Muscle layer of colon (tissue), 2 donors: ENCODE measurements at regions not wholly inside any gene's neighbourhood (a gene's known extent, or its start where the extent isn't known, plus 50 kb on each side); places are given as distances from the start of the nearest gene placed in this dataset.
"Not testable (repeated sequence)": the region's sequence is repeated elsewhere in the genome, so short reads cannot be mapped to it uniquely, and the experiment has no call there.

Source experiments
- H3K27ac ChIP-seq: one replicate; pipeline ENCODE4 v1.7.0; 2013; ENCODE audit warnings: low read depth, mild to moderate bottlenecking, low read length, moderate library complexity
- H3K27me3 ChIP-seq, 2 donors: one replicate each; pipeline ENCODE4 v1.7.0; 2013; ENCODE audit warnings: low read length in 2 of 2, mild to moderate bottlenecking in 2 of 2; ENCODE audit not compliant: insufficient read depth in 2 of 2, control insufficient read depth in 1 of 2
- H3K36me3 ChIP-seq: one replicate; pipeline ENCODE4 v1.7.0; 2013; ENCODE audit warnings: mild to moderate bottlenecking, low read length; ENCODE audit not compliant: insufficient read depth
- H3K4me1 ChIP-seq: one replicate; pipeline ENCODE4 v1.7.0; 2013; ENCODE audit warnings: mild to moderate bottlenecking, low read length; ENCODE audit not compliant: insufficient read depth
- H3K4me3 ChIP-seq, 2 donors: one replicate each; pipeline ENCODE4 v1.7.0; 2013; ENCODE audit warnings: low read length in 2 of 2, low read depth in 1 of 2, mild to moderate bottlenecking in 1 of 2, moderate library complexity in 1 of 2
- H3K9ac ChIP-seq: one replicate; pipeline ENCODE4 v1.7.0; 2013; ENCODE audit warnings: low read length
- H3K9me3 ChIP-seq: one replicate; pipeline ENCODE4 v1.7.0; 2013; ENCODE audit warnings: mild to moderate bottlenecking, low read length
- donor health status: abdominal sarcoma.
- donor health status: Adenocarcinoma of cecum.

DNA sequence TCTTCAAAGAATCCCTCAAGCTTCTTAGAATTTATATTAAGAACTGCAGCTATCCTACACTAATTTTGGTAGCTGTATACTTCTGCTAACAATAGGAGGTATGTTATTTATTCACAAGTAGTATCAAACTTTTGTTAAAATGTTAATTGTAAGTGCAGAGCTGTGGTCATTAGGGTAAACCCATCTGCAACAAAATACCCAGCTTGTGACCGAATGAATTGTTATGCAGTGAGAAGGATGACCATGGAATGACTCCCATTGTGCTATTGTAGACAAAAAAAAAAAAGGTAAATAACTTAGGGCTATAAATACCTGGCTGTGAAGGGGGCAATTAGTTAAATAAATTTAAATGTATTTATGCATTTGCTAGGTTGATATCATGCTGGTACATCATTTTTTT, 186.1 kb downstream of the ADCYAP1 start:
- no peaks in the 10 kb centered on the region for H3K27me3 ChIP-seq
- H3K4me1 ChIP-seq: no peaks in the 10 kb centered on the region
- H3K9me3 ChIP-seq: no peaks in the 10 kb centered on the region
- H3K27ac ChIP-seq: no peak overlapping the region
- no peaks in the 10 kb centered on the region for H3K36me3 ChIP-seq
- no peak overlapping the region for H3K4me3 ChIP-seq
- H3K9ac ChIP-seq: no peak overlapping the region

GRCh38 chr18:1092228-1092627, 187.6 kb downstream of the ADCYAP1 start:
- H3K4me1 ChIP-seq: no peaks in the 10 kb centered on the region
- no peak overlapping the region for H3K27ac ChIP-seq
- H3K4me3 ChIP-seq: no peak overlapping the region

DNA sequence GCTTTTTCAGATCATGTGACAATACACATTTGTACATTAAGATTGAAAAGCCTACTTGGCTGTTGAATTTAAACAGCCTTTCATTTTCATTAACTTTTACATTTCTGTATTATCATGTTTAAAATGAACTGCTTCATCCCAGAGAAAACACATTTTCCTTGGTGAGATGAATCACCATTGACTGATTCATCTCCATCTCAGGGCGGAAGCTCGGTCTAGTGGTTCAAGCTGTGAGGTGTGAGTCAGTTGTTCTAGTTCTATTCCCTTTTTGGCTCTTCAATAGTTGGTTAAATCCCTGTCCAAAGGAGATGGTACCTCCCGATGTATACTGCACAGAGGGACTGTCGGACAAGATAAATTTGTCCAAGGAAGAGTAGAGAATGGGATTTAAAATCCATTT, 189.7 kb downstream of the ADCYAP1 start:
- Histone ChIP-seq H3K36me3 (no peaks in the 10 kb centered on the region), H3K27me3 (no peaks in the 10 kb centered on the region), H3K27ac (no peak overlapping the region), H3K4me1 (no peaks in the 10 kb centered on the region), H3K9me3 (no peaks in the 10 kb centered on the region), H3K4me3 (no peak overlapping the region), H3K9ac (no peak overlapping the region)

More at GRCh38 chr18:1092228-1092627, 187.6 kb downstream of the ADCYAP1 start:
- Histone ChIP-seq H3K9me3 (no peaks in the 10 kb centered on the region), H3K27me3 (no peaks in the 10 kb centered on the region), H3K9ac (no peak overlapping the region), H3K36me3 (no peaks in the 10 kb centered on the region)

DNA sequence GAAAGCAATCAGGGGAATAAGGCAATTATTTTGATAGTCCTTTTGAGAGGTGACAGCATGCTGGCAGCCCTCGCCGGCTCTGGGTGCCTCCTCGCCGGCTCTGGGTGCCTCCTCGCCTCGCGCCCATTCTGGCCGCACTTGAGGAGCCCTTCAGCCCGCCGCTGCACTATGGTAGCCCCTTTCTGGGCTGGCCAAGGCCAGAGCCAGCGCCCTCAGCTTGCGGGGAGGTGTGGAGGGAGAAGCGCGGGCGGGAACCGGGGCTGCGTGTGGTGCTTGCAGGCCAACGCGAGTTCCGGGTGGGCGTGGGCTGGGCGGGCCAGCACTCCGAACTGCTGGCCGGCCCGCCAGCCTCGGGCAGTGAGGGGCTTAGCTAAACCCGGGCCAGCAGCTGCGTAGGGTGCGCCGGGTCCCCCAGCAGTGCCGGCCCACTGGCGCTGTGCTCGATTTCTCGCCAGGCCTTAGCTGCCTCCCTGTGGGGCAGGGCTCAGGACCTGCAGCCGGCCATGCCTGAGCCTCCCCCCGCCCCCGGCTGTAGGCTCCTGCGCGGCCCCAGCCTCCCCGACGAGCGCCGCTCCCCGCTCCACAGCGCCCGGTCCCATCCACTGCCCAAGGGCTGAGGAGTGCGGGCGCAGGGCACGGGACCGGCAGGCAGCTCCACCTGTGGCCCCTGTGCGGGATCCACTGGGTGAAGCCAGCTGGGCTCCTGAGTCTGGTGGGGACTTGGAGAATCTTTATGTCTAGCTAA, 193.5 kb downstream of the ADCYAP1 start:
- H3K4me3 ChIP-seq, H3K27ac ChIP-seq, H3K27me3 ChIP-seq, H3K4me1 ChIP-seq, H3K9me3 ChIP-seq, H3K36me3 ChIP-seq, H3K9ac ChIP-seq: not testable (repeated sequence)

- Histone ChIP-seq H3K36me3 (no peaks in the 10 kb centered on the region), H3K4me3 (no peak overlapping the region), H3K4me1 (no peaks in the 10 kb centered on the region), H3K9me3 (no peaks in the 10 kb centered on the region), H3K27ac (no peak overlapping the region), H3K9ac (no peak overlapping the region), H3K27me3 (no peaks in the 10 kb centered on the region)
Measured at GRCh38 chr18:1102848-1103247, 198.2 kb downstream of the ADCYAP1 start.

DNA sequence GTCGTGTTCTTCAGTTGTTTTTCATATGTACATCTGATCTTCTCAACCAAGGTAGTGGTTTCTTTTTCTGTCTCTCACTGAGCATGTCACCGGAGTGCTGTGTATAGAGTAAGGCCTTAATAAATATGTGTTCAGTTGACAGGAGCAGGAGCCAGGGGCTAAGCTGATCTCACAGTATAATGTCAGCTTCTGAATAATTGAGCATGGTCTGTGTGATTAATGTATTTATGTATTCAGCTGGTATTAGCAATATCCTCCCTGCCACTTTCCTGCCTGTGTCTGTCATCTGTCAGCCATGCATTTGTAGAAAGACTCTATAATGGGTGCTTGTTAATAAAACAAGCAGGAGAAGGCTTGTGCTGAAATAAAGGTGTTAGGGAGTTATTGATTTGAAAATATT, 198.9 kb downstream of the ADCYAP1 start:
- no peak overlapping the region for H3K4me3 ChIP-seq
- H3K27me3 ChIP-seq: no peaks in the 10 kb centered on the region
- H3K9ac ChIP-seq: no peak overlapping the region
- H3K36me3 ChIP-seq: no peaks in the 10 kb centered on the region
- H3K27ac ChIP-seq: no peak overlapping the region
- H3K4me1 ChIP-seq: no peaks in the 10 kb centered on the region
- no peaks in the 10 kb centered on the region for H3K9me3 ChIP-seq

- Histone ChIP-seq H3K27me3 (no peaks in the 10 kb centered on the region), H3K36me3 (no peaks in the 10 kb centered on the region), H3K9ac (no peak overlapping the region), H3K9me3 (no peaks in the 10 kb centered on the region), H3K4me3 (no peak overlapping the region), H3K4me1 (no peaks in the 10 kb centered on the region), H3K27ac (no peak overlapping the region)
Measured at GRCh38 chr18:1104181-1104881, 199.7 kb downstream of the ADCYAP1 start.

DNA sequence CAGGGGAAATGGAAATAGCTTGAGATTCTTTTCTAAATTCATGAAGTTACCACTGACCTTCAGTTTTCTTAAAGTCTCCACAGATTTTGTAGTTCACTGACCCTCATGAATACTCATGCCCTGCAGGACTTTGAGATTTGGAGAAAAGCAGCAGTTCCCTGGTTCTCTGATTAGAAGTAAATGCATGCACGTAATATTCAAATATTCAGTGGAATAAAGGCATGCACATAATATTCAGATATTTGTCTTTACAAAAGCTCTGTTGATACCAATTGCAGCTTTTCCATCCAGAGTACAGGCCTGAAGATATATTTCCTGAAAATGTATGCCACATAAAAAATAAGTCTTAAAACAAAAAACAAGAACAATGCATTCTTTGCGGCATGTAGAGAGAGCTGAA, 219.8 kb downstream of the ADCYAP1 start:
- no peak overlapping the region for H3K27ac ChIP-seq

DNA sequence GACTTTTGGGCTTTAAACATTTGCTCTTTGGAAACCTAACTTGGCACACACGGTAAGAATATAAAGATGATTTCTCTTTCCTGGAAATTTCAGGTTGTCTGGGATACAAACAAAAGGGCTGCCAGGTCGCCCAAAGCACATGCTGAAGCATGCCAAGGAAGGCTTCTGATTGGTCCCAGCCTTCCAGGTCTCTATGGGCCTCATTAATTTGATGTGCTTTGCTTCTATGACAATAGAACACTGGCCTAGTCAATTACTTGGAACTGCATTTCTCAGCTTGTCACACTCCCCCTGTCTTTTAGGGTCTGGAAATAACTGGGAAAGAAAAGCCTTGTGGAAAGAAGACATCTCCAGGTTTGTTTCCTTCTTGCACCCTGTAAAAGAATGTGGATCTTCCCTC, 228.9 kb downstream of the ADCYAP1 start:
- Histone ChIP-seq H3K36me3 (no peaks in the 10 kb centered on the region), H3K9ac (no peak overlapping the region), H3K4me3 (no peak overlapping the region), H3K9me3 (no peaks in the 10 kb centered on the region), H3K27ac (no peak overlapping the region), H3K4me1 (no peaks in the 10 kb centered on the region), H3K27me3 (no peaks in the 10 kb centered on the region)

More for the DNA sequence above, 219.8 kb downstream of the ADCYAP1 start:
- Histone ChIP-seq H3K4me3 (no peak overlapping the region), H3K27me3 (no peaks in the 10 kb centered on the region), H3K4me1 (no peaks in the 10 kb centered on the region), H3K9me3 (no peaks in the 10 kb centered on the region), H3K36me3 (no peaks in the 10 kb centered on the region), H3K9ac (no peak overlapping the region)

DNA sequence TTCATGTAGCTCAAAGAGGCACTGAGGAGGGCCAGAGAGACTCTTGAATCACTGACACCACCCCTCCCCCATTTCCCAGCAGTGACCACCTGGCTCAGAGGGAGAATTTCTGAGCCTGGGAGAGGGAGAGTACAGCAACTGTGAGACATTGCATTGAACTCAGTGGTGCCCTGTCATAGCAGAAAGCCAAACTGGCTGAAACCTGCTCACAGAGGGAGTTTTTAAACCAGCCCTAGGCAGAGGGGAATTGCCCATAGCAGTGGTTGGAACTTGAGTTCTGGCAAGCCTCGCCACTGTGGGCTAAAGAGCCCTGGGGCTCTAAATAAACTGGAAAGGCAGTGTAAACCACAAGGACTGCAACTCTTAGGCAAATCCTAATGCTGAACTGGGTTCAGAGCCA, 243.1 kb downstream of the ADCYAP1 start:
- Histone ChIP-seq H3K9me3 (no peaks in the 10 kb centered on the region), H3K9ac (no peak overlapping the region)

GRCh38 chr18:1149709-1150108, 245.0 kb downstream of the ADCYAP1 start:
- H3K27me3 ChIP-seq: no peaks in the 10 kb centered on the region
- H3K36me3 ChIP-seq: no peaks in the 10 kb centered on the region
- H3K27ac ChIP-seq: no peak overlapping the region
- H3K4me1 ChIP-seq: no peaks in the 10 kb centered on the region
- no peaks in the 10 kb centered on the region for H3K9me3 ChIP-seq
- H3K4me3 ChIP-seq: no peak overlapping the region
- no peak overlapping the region for H3K9ac ChIP-seq

More for the DNA sequence above, 243.1 kb downstream of the ADCYAP1 start:
- no peaks in the 10 kb centered on the region for H3K27me3 ChIP-seq
- H3K4me1 ChIP-seq: no peaks in the 10 kb centered on the region
- no peak overlapping the region for H3K4me3 ChIP-seq
- no peaks in the 10 kb centered on the region for H3K36me3 ChIP-seq
- H3K27ac ChIP-seq: no peak overlapping the region

DNA sequence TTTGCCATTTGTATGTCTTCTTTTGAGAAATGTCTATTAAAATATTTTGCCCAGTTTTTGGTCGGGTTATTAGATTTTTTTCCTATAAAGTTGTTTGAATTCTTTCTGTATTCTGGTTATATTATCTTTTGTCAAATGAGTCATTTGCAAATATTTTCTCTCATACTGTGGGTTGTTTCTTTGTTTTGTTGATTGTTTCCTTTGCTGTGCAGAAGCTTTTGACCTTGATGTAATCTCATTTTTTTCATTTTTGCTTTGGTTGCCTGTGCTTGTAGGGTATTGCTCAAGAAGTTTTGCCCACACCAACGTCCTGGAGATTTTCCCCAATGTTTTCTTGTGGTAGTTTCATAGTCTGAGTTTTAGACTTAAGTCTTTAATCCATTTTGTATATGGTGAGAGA, 245.7 kb downstream of the ADCYAP1 start:
- no peaks in the 10 kb centered on the region for H3K36me3 ChIP-seq
- no peak overlapping the region for H3K9ac ChIP-seq
- no peak overlapping the region for H3K4me3 ChIP-seq
- no peaks in the 10 kb centered on the region for H3K4me1 ChIP-seq
- H3K9me3 ChIP-seq: no peaks in the 10 kb centered on the region
- H3K27me3 ChIP-seq: no peaks in the 10 kb centered on the region
- no peak overlapping the region for H3K27ac ChIP-seq
